Muscle of leg (tissue), 3 donors: ENCODE measurements at regions not wholly inside any gene's neighbourhood (a gene's known extent, or its start where the extent isn't known, plus 50 kb on each side); places are given as distances from the start of the nearest gene placed in this dataset.
"Not testable (repeated sequence)": the region's sequence is repeated elsewhere in the genome, so short reads cannot be mapped to it uniquely, and the experiment has no call there.

Experiments
- DNase-seq: peaks from one replicate; pipeline ENCODE4 v3.0.0; 2013
- H3K27ac ChIP-seq: one replicate; pipeline ENCODE4 v1.5.1; 2013; ENCODE audit warnings: mild to moderate bottlenecking, low read length, control low read depth
- H3K27me3 ChIP-seq: one replicate; pipeline ENCODE4 v1.6.1; 2013; ENCODE audit warnings: low read length; ENCODE audit not compliant: control insufficient read depth, insufficient read depth
- H3K36me3 ChIP-seq: one replicate; pipeline ENCODE4 v1.6.1; 2013; ENCODE audit warnings: low read length; ENCODE audit not compliant: control insufficient read depth, insufficient read depth
- H3K4me1 ChIP-seq: one replicate; pipeline ENCODE4 v1.6.1; 2013; ENCODE audit warnings: low read length; ENCODE audit not compliant: control insufficient read depth, insufficient read depth
- H3K4me3 ChIP-seq: one replicate; pipeline ENCODE4 v1.5.1; 2013; ENCODE audit warnings: low read length, control low read depth
- H3K9me3 ChIP-seq: replicated peaks from 2 replicates; pipeline ENCODE4 v1.6.1; 2013; ENCODE audit warnings: low read depth, low read length; ENCODE audit not compliant: control insufficient read depth
- WGBS: methylation state at CpG from one replicate; pipeline ENCODE4 v1.1.5; 2013; ENCODE audit warnings: missing lambda C conversion rate; ENCODE audit not compliant: insufficient coverage; 5-methylcytosine and 5-hydroxymethylcytosine counted together

DNA sequence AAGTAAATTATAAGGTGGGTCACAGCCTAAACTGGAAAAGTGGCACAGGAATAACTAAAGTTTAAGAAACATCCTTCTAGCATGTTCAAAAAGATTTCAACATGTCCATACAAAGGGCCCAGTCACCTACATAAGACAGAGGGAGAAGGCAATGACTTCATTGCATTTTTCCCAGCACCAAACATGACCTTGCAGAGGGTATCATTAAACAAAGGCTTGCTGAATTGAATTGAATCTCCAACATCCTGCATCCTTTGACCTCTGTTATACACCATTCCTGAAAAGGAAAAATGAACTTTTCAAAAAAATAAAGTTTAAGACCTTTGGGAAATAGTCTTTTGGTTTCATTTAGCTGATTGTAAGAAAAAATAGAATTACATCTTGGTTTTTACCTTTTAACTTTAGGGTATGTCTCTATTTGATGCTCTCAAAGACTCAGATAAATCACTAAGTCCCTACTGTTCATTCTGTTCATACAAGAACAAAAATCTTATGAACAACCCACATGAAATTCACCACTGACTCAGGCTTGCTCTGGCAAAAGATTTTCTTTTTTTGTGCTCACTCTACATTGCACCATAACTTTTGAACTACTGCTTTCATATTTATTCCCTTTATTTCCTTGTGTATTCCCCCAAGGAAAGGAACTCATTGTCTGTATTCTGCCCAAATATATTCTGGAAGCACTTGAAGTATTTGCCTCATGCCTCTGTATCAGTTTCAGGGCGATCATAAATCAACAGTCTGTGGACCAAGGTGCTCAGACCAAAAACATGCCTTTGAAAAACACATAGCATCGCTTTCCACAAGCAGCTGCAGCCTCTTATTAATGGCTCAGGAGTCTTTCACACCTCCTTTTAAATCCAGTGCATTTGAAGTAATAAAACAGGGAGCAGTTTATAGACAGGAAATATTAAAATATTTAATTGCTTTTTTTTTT, 121.7 kb downstream of the DUSP6 start:
- no peaks in the 10 kb centered on the region for H3K36me3 ChIP-seq
- no peak overlapping the region for H3K4me3 ChIP-seq
- peaks cover 5% of the 10 kb centered on the region for H3K4me1 ChIP-seq
- H3K27ac ChIP-seq, result no peak overlapping the region
- 40% methylated on average over 1 of the region's 2 CpGs for WGBS
- no peaks in the 10 kb centered on the region for H3K9me3 ChIP-seq
- no peaks in the 10 kb centered on the region for H3K27me3 ChIP-seq
- no peak for DNase-seq

DNA sequence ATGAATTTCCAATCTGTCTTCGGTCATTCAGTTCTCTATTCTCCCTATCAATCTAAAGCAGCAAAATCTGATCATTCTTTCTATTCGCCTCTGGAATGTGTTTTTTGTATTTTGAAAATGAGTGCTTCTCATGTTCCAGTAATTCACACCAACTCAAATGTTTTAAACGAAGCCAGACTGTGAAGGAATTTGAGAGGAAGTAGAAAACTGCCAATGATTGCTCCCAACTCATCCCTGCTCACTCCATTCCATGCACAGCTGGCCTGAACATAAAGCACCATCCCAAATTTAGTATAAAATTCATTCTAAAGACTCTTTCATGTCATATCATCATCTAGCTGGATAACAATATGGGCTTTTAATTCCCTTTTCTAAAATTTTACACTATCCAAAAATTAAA, 123.8 kb downstream of the DUSP6 start:
- Histone ChIP-seq H3K27me3 (no peaks in the 10 kb centered on the region), H3K9me3 (no peaks in the 10 kb centered on the region), H3K4me1 (peaks cover 8% of the 10 kb centered on the region), H3K4me3 (no peak overlapping the region), H3K36me3 (no peaks in the 10 kb centered on the region), H3K27ac (no peak overlapping the region)
- no CpG with 5 or more reads among the region's 3 CpGs for WGBS
- peak; percentile 64 for DNase-seq

DNA sequence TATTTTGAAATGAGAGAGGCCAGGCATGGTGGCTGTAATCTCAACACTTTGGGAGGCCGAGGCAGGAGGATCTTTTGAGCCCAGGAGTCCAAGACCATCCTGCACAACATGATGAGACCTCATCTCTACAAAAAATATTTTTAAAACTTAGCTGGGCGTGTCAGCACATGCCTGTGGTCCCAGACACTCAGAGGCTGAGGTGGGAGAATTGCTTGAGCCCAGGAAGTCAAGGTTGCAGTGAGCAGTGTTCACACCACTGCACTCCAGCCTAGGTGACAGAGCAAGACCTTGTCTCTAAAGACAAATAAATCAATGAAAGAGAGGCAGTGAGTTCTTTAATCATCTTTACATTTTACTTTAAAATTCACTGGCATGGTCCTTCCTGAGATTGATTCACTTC, 124.5 kb downstream of the DUSP6 start:
- Histone ChIP-seq H3K4me1 (peaks cover 8% of the 10 kb centered on the region), H3K27ac (no peak overlapping the region), H3K9me3 (no peaks in the 10 kb centered on the region), H3K4me3 (no peak overlapping the region), H3K27me3 (no peaks in the 10 kb centered on the region), H3K36me3 (no peaks in the 10 kb centered on the region)
- DNase-seq, result no peak
- no CpG with 5 or more reads among the region's 2 CpGs for WGBS

DNA sequence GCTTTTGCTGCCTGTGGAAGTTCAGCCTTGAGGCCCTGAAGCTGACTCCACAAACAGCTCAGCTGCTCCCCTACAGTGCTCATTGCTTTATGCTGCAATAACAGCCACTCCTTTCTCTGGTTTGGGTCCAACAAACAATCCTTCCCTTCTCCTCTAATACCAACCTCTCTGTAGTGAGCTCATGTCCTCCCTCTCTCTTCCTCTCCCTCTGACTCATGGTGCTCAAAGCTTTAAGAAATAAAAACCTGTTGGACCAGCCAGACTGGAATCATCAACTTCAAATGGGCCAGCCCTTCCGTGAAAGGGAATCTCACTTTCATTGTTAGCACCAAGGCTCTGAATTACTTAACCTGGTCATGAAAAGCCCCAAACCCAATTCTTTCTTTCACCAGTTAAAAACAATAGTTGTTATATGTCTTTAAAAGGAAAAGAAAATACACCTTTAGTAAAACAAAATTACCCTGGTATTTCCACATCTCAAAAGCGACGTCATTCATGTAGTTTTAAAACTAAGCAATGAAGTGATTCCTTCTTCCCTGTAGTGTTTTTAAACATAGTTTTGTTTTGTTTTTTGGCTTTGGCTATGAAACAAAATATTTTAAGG, 126.4 kb downstream of the DUSP6 start:
- peak; percentile 75 for DNase-seq
- no peaks in the 10 kb centered on the region for H3K27me3 ChIP-seq
- H3K9me3 ChIP-seq, result no peaks in the 10 kb centered on the region
- no CpG with 5 or more reads among the region's 3 CpGs for WGBS
- no peaks in the 10 kb centered on the region for H3K36me3 ChIP-seq
- no peak overlapping the region for H3K4me3 ChIP-seq
- H3K27ac ChIP-seq, result no peak overlapping the region
- H3K4me1 ChIP-seq, result peaks cover 8% of the 10 kb centered on the region

DNA sequence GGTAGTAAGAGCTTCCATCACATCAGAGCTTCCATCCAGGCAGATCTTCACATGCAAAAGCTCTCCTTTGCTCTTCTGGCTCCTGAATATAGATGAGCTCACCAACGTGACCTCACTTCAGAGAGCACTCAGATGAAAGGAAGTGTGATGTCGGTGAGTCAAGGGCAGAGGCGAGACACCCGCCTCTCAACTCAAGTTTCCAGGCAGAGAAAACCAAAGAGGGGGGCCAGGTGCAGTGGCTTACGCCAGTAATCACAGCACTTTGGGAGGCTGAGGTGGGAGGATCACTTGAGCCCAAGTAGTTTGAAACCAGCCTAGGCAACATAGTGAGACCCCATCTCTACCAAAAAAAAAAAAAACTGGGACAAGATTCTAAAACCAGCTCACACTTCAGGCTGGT, 126.9 kb downstream of the DUSP6 start:
- H3K27me3 ChIP-seq, result no peaks in the 10 kb centered on the region
- WGBS, result 74% methylated on average over 4 of the region's 5 CpGs
- no peak for DNase-seq
- H3K27ac ChIP-seq, result no peak overlapping the region
- no peaks in the 10 kb centered on the region for H3K9me3 ChIP-seq
- no peaks in the 10 kb centered on the region for H3K36me3 ChIP-seq
- peaks cover 8% of the 10 kb centered on the region for H3K4me1 ChIP-seq
- H3K4me3 ChIP-seq, result no peak overlapping the region

DNA sequence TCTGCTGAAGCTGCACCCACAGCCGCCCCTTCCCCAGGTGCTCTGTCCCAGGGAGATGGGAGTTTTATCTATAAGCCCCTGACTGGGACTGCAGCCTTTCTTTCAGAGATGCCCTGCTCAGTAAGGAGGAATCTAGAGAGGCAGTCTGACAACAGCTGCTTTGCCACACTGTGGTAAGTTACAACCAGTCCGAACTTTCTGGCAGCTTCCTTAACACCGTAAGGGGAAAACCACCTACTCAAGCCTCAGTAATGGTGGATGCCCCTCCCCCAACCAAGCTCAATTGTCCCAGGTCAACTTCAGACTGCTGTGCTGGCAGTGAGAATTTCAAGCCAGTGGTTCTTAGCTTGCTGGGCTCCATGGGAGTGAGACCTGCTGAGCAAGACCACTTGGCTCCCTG, 129.7 kb downstream of the DUSP6 start:
- not testable (repeated sequence) for H3K27ac ChIP-seq, H3K36me3 ChIP-seq, H3K27me3 ChIP-seq, DNase-seq, H3K9me3 ChIP-seq, H3K4me1 ChIP-seq, H3K4me3 ChIP-seq
- 81% methylated on average over 2 of the region's 3 CpGs for WGBS

DNA sequence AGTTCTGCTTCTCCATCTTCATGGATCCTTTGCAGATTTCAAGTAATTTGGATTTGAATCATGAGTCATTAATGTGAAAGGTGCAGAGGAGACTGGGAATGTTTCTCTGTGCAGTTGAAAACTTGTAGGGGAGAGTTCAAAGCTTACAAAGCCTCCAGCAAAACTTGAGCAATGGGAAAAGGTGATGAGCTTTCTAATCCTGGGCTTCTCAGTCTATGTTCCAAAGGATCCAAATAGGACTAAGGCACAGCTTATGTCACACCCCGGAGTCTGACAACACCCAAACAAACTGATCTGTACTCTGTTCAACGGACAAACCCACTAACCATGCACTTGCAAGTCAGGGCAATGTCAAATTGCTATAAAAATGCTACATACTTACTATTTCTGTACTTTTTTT, 134.8 kb downstream of the DUSP6 start:
- Histone ChIP-seq H3K27me3 (no peaks in the 10 kb centered on the region), H3K27ac (no peak overlapping the region), H3K36me3 (no peaks in the 10 kb centered on the region), H3K4me1 (no peaks in the 10 kb centered on the region), H3K4me3 (no peak overlapping the region), H3K9me3 (no peaks in the 10 kb centered on the region)
- WGBS, result 94% methylated on average over 2 of the region's 2 CpGs
- no peak for DNase-seq

DNA sequence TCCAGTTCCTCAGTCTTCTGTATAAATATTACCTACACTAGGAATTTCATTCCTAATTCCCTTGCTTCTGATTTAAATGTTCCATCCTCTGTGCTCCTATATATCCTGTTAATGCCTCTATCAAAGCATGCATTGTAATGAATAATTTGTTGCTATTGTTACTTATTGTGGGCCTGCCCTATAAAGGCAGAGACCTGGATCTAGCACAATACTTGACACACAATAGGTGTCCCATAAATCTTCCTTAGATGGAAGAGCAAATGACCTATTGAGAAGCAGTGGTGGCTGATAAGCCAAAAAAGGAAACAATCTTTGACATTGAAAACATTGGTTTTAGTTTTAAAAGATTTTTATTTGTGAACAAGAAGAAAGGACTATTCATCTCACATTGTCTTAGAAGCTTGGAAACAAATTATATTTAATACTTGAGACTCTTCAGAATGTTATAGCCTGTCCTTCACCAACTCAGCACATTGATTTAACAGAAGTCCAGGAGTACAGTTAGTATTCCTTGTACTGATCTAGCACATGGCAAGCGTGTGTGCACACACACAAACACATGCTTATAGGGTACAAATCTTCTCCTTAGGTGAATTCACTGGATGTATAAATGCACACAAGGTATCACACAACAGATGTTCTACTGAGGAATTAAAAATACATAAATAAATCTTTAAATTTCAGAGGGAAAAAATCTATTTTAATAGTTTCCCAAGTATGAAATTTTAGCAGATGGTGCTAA, 135.9 kb downstream of the DUSP6 start:
- H3K4me1 ChIP-seq, result no peaks in the 10 kb centered on the region
- no peak overlapping the region for H3K27ac ChIP-seq
- H3K27me3 ChIP-seq, result no peaks in the 10 kb centered on the region
- H3K9me3 ChIP-seq, result no peaks in the 10 kb centered on the region
- H3K4me3 ChIP-seq, result no peak overlapping the region
- no peaks in the 10 kb centered on the region for H3K36me3 ChIP-seq
- DNase-seq, result no peak
- WGBS, result no CpG with 5 or more reads among the region's 1 CpG

DNA sequence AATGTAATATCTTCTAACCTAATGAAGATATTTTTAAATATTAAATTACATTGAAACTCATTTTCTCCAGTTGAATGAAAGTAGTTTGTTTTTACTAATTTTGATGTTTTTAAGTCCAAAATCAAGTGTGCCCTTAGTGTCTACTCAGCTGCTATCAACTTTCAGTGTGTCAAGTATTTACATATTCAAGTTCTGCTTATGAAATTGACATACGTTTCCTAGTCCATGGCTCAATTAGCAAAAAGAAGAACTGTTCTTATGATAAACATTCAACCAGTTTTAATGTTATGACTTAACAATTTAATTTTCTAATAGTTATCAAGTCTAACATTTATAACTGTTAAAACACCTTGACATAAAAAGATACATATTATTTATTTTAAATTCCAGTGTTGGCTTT, 137.1 kb downstream of the DUSP6 start:
- H3K36me3 ChIP-seq, result no peaks in the 10 kb centered on the region
- no peaks in the 10 kb centered on the region for H3K9me3 ChIP-seq
- no CpG with 5 or more reads among the region's 1 CpG for WGBS
- H3K4me1 ChIP-seq, result no peaks in the 10 kb centered on the region
- no peak for DNase-seq
- H3K4me3 ChIP-seq, result no peak overlapping the region
- H3K27me3 ChIP-seq, result no peaks in the 10 kb centered on the region
- H3K27ac ChIP-seq, result no peak overlapping the region

DNA sequence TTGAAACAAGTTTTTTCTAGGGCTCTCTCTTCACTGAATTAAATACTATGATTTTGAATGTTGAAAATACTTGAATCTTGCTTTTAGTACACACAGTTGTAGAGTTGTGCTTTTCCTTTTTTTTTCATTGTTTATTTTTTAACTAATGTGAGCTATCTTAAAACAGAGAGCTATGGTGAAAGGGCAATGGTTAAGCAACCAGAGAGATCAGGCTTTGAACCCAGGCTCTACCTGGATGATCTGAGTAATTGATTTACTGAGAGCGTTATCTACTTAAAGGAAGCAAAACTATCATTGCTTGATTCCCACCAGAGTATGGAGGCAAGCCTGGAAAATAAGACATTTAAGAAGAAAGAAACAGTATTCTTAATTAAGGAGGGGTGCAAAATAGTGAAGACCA, 138.6 kb downstream of the DUSP6 start:
- Histone ChIP-seq H3K4me1 (no peaks in the 10 kb centered on the region), H3K9me3 (no peaks in the 10 kb centered on the region), H3K36me3 (no peaks in the 10 kb centered on the region), H3K4me3 (no peak overlapping the region), H3K27me3 (no peaks in the 10 kb centered on the region), H3K27ac (no peak overlapping the region)
- WGBS, result no CpG with 5 or more reads among the region's 1 CpG
- DNase-seq, result no peak
